ENCODE measurements at regions not wholly inside any gene's neighbourhood (a gene's known extent, or its start where the extent isn't known, plus 50 kb on each side); places are given as distances from the start of the nearest gene placed in this dataset.

DNA sequence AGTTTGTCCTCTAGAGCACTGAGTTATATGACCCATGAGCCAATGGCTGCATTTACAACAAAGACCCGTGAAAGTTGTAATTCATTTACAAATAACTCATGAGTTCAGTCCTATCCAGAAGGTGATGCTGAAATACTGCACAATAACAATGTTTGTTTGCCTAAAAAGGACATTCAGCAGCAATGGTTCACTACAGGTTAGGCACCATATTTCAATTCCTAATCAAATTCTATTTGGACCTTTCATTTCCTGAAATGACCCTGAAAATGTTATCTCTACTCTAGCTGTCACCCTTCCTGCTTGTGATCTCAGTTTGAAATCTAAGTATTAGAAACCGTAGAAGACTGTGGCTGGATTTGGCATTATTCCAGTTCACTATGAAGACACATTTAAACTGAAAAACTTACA lies 191.2 kb upstream of the SAMSN1 start:
- H3K4me3 ChIP-seq (replicated peaks in 1 of 4; ENCODE audit: control extremely low read depth in 1 of 4, insufficient read depth in 1 of 4, low read depth in 3 of 4, low read length in 4 of 4), result no peak overlapping the region
- no peaks in the 10 kb centered on the region for H3K4me1 ChIP-seq (ENCODE audit: control insufficient read depth, extremely low read depth, insufficient read depth, low read length)
- H3K9me3 ChIP-seq (ENCODE audit: control insufficient read depth, insufficient read depth, low read depth, low read length), result no peaks in the 10 kb centered on the region
- H4K20me1 ChIP-seq (ENCODE audit: control insufficient read depth, extremely low read depth, insufficient read depth, low read length), result no peaks in the 10 kb centered on the region
- no peak overlapping the region for H3K27ac ChIP-seq (ENCODE audit: insufficient read depth, low read length)
- TF ChIP-seq, protein P1, sequence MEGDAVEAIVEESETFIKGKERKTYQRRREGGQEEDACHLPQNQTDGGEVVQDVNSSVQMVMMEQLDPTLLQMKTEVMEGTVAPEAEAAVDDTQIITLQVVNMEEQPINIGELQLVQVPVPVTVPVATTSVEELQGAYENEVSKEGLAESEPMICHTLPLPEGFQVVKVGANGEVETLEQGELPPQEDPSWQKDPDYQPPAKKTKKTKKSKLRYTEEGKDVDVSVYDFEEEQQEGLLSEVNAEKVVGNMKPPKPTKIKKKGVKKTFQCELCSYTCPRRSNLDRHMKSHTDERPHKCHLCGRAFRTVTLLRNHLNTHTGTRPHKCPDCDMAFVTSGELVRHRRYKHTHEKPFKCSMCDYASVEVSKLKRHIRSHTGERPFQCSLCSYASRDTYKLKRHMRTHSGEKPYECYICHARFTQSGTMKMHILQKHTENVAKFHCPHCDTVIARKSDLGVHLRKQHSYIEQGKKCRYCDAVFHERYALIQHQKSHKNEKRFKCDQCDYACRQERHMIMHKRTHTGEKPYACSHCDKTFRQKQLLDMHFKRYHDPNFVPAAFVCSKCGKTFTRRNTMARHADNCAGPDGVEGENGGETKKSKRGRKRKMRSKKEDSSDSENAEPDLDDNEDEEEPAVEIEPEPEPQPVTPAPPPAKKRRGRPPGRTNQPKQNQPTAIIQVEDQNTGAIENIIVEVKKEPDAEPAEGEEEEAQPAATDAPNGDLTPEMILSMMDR (conservative IDR thresholded peaks at IDR 0.05 in 1 of 2, IDR thresholded peaks at IDR 0.05 in 1 of 2; ENCODE audit: low read depth in 1 of 2, low read length in 2 of 2), result no peak
- TF ChIP-seq EZH2 (IDR thresholded peaks at IDR 0.05; ENCODE audit: low read length, missing control alignments), result no peak
- no peak overlapping the region for H2AFZ ChIP-seq (ENCODE audit: low read length)
- no peak overlapping the region for H3K9ac ChIP-seq (ENCODE audit: insufficient read depth, low read length)
- no peaks in the 10 kb centered on the region for H3K27me3 ChIP-seq (ENCODE audit: control insufficient read depth, insufficient read depth, low read length)
- H3K4me2 ChIP-seq (ENCODE audit: extremely low read depth, insufficient read depth, low read length), result no peak overlapping the region
- H3K36me3 ChIP-seq (ENCODE audit: control insufficient read depth, insufficient read depth, low read length), result no peaks in the 10 kb centered on the region
- DNase-seq (ENCODE audit: low read depth in 2 of 2), result no peak
- H3K79me2 ChIP-seq (ENCODE audit: control insufficient read depth, insufficient read depth, low read length), result no peaks in the 10 kb centered on the region

GRCh38 chr21:14736672-14737071 lies 190.6 kb upstream of the SAMSN1 start:
- no peaks in the 10 kb centered on the region for H3K27me3 ChIP-seq (ENCODE audit: control insufficient read depth, insufficient read depth, low read length)
- no peaks in the 10 kb centered on the region for H4K20me1 ChIP-seq (ENCODE audit: control insufficient read depth, extremely low read depth, insufficient read depth, low read length)
- H2AFZ ChIP-seq (ENCODE audit: low read length), result no peak overlapping the region
- DNase-seq (ENCODE audit: low read depth in 2 of 2), result no peak
- H3K4me3 ChIP-seq (replicated peaks in 1 of 4; ENCODE audit: control extremely low read depth in 1 of 4, insufficient read depth in 1 of 4, low read depth in 3 of 4, low read length in 4 of 4), result no peak overlapping the region
- no peak overlapping the region for H3K4me2 ChIP-seq (ENCODE audit: extremely low read depth, insufficient read depth, low read length)
- no peaks in the 10 kb centered on the region for H3K4me1 ChIP-seq (ENCODE audit: control insufficient read depth, extremely low read depth, insufficient read depth, low read length)
- no peak for TF ChIP-seq EZH2 (IDR thresholded peaks at IDR 0.05; ENCODE audit: low read length, missing control alignments)
- TF ChIP-seq, protein P1 (conservative IDR thresholded peaks at IDR 0.05 in 1 of 2, IDR thresholded peaks at IDR 0.05 in 1 of 2; ENCODE audit: low read depth in 1 of 2, low read length in 2 of 2), result no peak
- no peak overlapping the region for H3K27ac ChIP-seq (ENCODE audit: insufficient read depth, low read length)
- no peaks in the 10 kb centered on the region for H3K9me3 ChIP-seq (ENCODE audit: control insufficient read depth, insufficient read depth, low read depth, low read length)
- H3K9ac ChIP-seq (ENCODE audit: insufficient read depth, low read length), result no peak overlapping the region
- H3K36me3 ChIP-seq (ENCODE audit: control insufficient read depth, insufficient read depth, low read length), result no peaks in the 10 kb centered on the region
- no peaks in the 10 kb centered on the region for H3K79me2 ChIP-seq (ENCODE audit: control insufficient read depth, insufficient read depth, low read length)

DNA sequence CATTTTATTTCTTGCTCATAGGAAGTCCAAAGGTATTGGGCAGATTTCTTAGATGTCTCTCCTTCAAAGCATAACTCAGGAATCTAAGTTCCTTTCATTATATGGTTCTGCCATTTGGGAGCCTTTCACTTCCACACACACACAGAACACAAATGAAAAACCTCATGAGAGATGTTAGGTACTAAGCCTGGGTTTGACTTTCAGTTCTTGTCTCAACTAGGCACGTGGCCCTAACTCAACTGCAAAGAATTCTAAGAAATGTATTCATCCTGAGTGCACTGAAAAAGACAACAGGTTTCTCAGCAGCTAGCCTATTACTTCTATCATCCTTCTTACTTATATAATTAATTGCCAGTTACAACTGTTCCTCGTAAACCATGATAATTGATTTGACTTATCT lies 190.0 kb upstream of the SAMSN1 start:
- H3K36me3 ChIP-seq (ENCODE audit: control insufficient read depth, insufficient read depth, low read length), result no peaks in the 10 kb centered on the region
- H3K79me2 ChIP-seq (ENCODE audit: control insufficient read depth, insufficient read depth, low read length), result no peaks in the 10 kb centered on the region
- no peak overlapping the region for H3K27ac ChIP-seq (ENCODE audit: insufficient read depth, low read length)
- no peak overlapping the region for H3K4me2 ChIP-seq (ENCODE audit: extremely low read depth, insufficient read depth, low read length)
- H4K20me1 ChIP-seq (ENCODE audit: control insufficient read depth, extremely low read depth, insufficient read depth, low read length), result no peaks in the 10 kb centered on the region
- H3K4me3 ChIP-seq (replicated peaks in 1 of 4; ENCODE audit: control extremely low read depth in 1 of 4, insufficient read depth in 1 of 4, low read depth in 3 of 4, low read length in 4 of 4), result no peak overlapping the region
- H2AFZ ChIP-seq (ENCODE audit: low read length), result no peak overlapping the region
- H3K27me3 ChIP-seq (ENCODE audit: control insufficient read depth, insufficient read depth, low read length), result no peaks in the 10 kb centered on the region
- H3K4me1 ChIP-seq (ENCODE audit: control insufficient read depth, extremely low read depth, insufficient read depth, low read length), result no peaks in the 10 kb centered on the region
- H3K9me3 ChIP-seq (ENCODE audit: control insufficient read depth, insufficient read depth, low read depth, low read length), result no peaks in the 10 kb centered on the region
- TF ChIP-seq, protein P1 (conservative IDR thresholded peaks at IDR 0.05 in 1 of 2, IDR thresholded peaks at IDR 0.05 in 1 of 2; ENCODE audit: low read depth in 1 of 2, low read length in 2 of 2), result no peak
- no peak overlapping the region for H3K9ac ChIP-seq (ENCODE audit: insufficient read depth, low read length)
- DNase-seq (ENCODE audit: low read depth in 2 of 2), result no peak

All from fibroblast of lung (primary cell).